ENCODE measurements at regions not wholly inside any gene's neighbourhood (a gene's known extent, or its start where the extent isn't known, plus 50 kb on each side); places are given as distances from the start of the nearest gene placed in this dataset.

GRCh38 chr14:53640695-53641094 is 315.9 kb downstream of the BMP4 start:
- H3K27me3 ChIP-seq (replicated peaks in 1 of 4; ENCODE audit: control extremely low read depth in 1 of 4, control insufficient read depth in 3 of 4, insufficient read depth in 4 of 4, low read length in 3 of 4) = peaks cover 0 to 5% (median 0%) of the 10 kb centered on the region in 4 experiments
- 95% methylated on average over 2 of the region's 4 CpGs for WGBS (ENCODE audit: insufficient coverage)
- H3K4me3 Mint-ChIP-seq = no peak overlapping the region
- H3K4me1 Mint-ChIP-seq = no peaks in the 10 kb centered on the region
- H4K20me1 ChIP-seq (ENCODE audit: control insufficient read depth, insufficient read depth, low read length, poor library complexity, severe bottlenecking) = no peaks in the 10 kb centered on the region
- H2AFZ ChIP-seq (ENCODE audit: insufficient read depth, low read depth, low read length, poor library complexity, severe bottlenecking) = no peak overlapping the region
- H3K4me2 ChIP-seq (replicated peaks; ENCODE audit: low read depth, low read length, poor library complexity, severe bottlenecking) = no peak overlapping the region
- intact Hi-C loops (cut with micrococcal nuclease) = no loop called here
- peaks cover 7% of the 10 kb centered on the region for H3K27me3 Mint-ChIP-seq
- no peaks in the 10 kb centered on the region for H3K4me1 ChIP-seq (ENCODE audit: control insufficient read depth in 2 of 2, insufficient read depth in 2 of 2, low read length in 2 of 2)
- no peaks in the 10 kb centered on the region for H3K9me3 Mint-ChIP-seq (ENCODE audit: insufficient read depth)
- H3K27ac Mint-ChIP-seq = no peak overlapping the region
- H3K27ac ChIP-seq (ENCODE audit: low read length in 2 of 2) = no peak overlapping the region
- H3K9me3 ChIP-seq (ENCODE audit: control extremely low read depth in 1 of 3, control insufficient read depth in 2 of 3, insufficient read depth in 1 of 3, low read length in 2 of 3) = no peaks in the 10 kb centered on the region
- no peaks in the 10 kb centered on the region for H3K36me3 ChIP-seq (replicated peaks in 1 of 2; ENCODE audit: control extremely low read depth in 1 of 2, control insufficient read depth in 1 of 2, extremely low read depth in 1 of 2, insufficient read depth in 2 of 2, low read length in 1 of 2)
- no peak overlapping the region for H3K9ac ChIP-seq (ENCODE audit: low read length)
- no peak overlapping the region for H3K4me3 ChIP-seq (ENCODE audit: control extremely low read depth in 1 of 5, extremely low read depth in 1 of 5, insufficient read depth in 1 of 5, low read depth in 2 of 5, low read length in 4 of 5)
- DNase-seq = no peak
- POLR2A ChIA-PET = interaction anchor here (0.6 kb wide), 1 partner anchor 28 kb away, joined by 4 read pairs; no protein-coding TSS in a partner anchor
- ATAC-seq (ENCODE audit: low read depth) = no peak
- CTCF ChIA-PET = no interaction called here
- no peaks in the 10 kb centered on the region for H3K79me2 ChIP-seq (ENCODE audit: control insufficient read depth, insufficient read depth, low read length)
- TF ChIP-seq CTCF (IDR thresholded peaks at IDR 0.05) (no peak), EZH2 (IDR thresholded peaks at IDR 0.05; ENCODE audit: borderline replicate concordance, insufficient read depth, low read depth, low read length, poor library complexity, severe bottlenecking) (no peak)

- peaks cover 7% of the 10 kb centered on the region for H3K27me3 Mint-ChIP-seq
- no peak for DNase-seq
- no peak for ATAC-seq (ENCODE audit: low read depth)
- no CpG with 5 or more reads among the region's 1 CpG for WGBS (ENCODE audit: insufficient coverage)
- Histone ChIP-seq H3K36me3 (replicated peaks in 1 of 2; ENCODE audit: control extremely low read depth in 1 of 2, control insufficient read depth in 1 of 2, extremely low read depth in 1 of 2, insufficient read depth in 2 of 2, low read length in 1 of 2) (no peaks in the 10 kb centered on the region), H2AFZ (ENCODE audit: insufficient read depth, low read depth, low read length, poor library complexity, severe bottlenecking) (no peak overlapping the region), H3K9me3 (ENCODE audit: control extremely low read depth in 1 of 3, control insufficient read depth in 2 of 3, insufficient read depth in 1 of 3, low read length in 2 of 3) (no peaks in the 10 kb centered on the region), H3K79me2 (ENCODE audit: control insufficient read depth, insufficient read depth, low read length) (no peaks in the 10 kb centered on the region), H3K4me3 (ENCODE audit: control extremely low read depth in 1 of 5, extremely low read depth in 1 of 5, insufficient read depth in 1 of 5, low read depth in 2 of 5, low read length in 4 of 5) (no peak overlapping the region), H4K20me1 (ENCODE audit: control insufficient read depth, insufficient read depth, low read length, poor library complexity, severe bottlenecking) (no peaks in the 10 kb centered on the region), H3K27ac (ENCODE audit: low read length in 2 of 2) (no peak overlapping the region), H3K9ac (ENCODE audit: low read length) (no peak overlapping the region), H3K27me3 (replicated peaks in 1 of 4; ENCODE audit: control extremely low read depth in 1 of 4, control insufficient read depth in 3 of 4, insufficient read depth in 4 of 4, low read length in 3 of 4) (peaks cover 0 to 5% (median 0%) of the 10 kb centered on the region in 4 experiments), H3K4me2 (replicated peaks; ENCODE audit: low read depth, low read length, poor library complexity, severe bottlenecking) (no peak overlapping the region), H3K4me1 (ENCODE audit: control insufficient read depth in 2 of 2, insufficient read depth in 2 of 2, low read length in 2 of 2) (no peaks in the 10 kb centered on the region)
- no peak overlapping the region for H3K27ac Mint-ChIP-seq
- ChIA-PET POLR2A (no interaction called here), CTCF (no interaction called here)
- no peaks in the 10 kb centered on the region for H3K9me3 Mint-ChIP-seq (ENCODE audit: insufficient read depth)
- TF ChIP-seq CTCF (IDR thresholded peaks at IDR 0.05) (no peak), EZH2 (IDR thresholded peaks at IDR 0.05; ENCODE audit: borderline replicate concordance, insufficient read depth, low read depth, low read length, poor library complexity, severe bottlenecking) (no peak)
- intact Hi-C loops (cut with micrococcal nuclease) = no loop called here
- H3K4me1 Mint-ChIP-seq = no peaks in the 10 kb centered on the region
- H3K4me3 Mint-ChIP-seq = no peak overlapping the region
Measured at GRCh38 chr14:53638966-53639365, 317.7 kb downstream of the BMP4 start.

All from B cell (primary cell).